Stimulated activated CD4-positive, alpha-beta T cell treated with anti-CD3 and anti-CD28 coated beads, Interleukin-2, amount 100 ng/mL, for 24 hours (primary cell): ENCODE measurements at regions not wholly inside any gene's neighbourhood (a gene's known extent, or its start where the extent isn't known, plus 50 kb on each side); places are given as distances from the start of the nearest gene placed in this dataset.

Source experiments
- DNase-seq, 2 donors: peaks; one replicate each; pipeline ENCODE4 v3.0.0-alpha.2; 2020

DNA sequence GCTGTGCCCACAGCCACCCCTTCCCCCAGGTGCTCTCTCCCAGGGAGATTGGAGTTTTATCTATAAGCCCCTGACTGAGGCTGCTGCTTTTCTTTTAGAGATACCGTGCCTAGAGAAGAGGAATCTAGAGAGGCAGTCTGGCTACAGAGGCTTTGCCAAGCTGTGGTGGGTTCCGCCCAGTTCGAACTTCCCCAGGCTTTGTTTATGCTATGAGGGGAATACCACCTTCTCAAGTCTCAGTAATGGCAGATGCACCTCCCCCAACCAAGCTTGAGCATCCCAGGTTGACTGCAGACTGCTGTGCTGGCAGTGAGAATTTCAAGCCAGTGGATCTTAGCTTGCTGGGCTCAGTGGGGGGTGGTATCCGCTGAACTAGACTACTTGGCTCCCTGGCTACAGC lies 157.4 kb downstream of the CAAP1 start:
- DNase-seq, result no peak

DNA sequence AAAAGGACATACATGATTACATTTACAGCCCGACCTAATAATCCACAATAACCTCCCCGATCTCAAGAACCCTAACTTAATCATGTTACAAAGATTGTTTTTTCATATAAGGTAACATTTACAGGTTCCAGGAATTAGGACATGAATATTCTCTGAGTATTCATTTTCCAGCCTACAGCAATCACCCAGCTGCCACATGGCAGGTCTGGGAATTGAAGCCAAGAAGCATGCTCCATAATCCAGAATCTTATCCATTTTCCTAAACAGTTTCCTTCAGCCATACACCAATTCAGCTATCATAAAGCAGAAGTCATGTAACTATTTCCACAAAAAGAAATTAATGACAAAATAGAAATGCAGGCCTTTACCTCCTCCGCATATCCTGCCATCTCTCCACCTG lies 163.4 kb downstream of the CAAP1 start:
- no peak for DNase-seq

DNA sequence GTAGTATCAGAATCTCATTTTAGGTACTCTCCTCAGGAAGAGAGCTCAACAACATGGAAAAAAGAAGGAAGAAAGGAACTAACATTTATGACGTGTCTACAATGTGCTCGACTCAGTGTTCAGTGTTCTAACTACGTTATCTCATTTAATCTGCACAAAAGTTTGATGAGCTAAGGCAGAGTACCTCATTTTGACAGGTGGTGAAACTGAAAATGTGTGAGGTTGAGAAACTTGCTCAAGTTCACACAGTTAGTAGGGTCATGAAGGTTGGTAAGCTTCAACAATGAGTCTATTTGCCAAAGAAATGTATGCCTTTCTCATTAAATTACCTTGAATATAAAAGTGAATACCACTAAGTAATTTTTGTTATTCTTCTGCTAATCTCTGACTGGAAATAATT lies 165.1 kb downstream of the CAAP1 start:
- DNase-seq, result no peak

DNA sequence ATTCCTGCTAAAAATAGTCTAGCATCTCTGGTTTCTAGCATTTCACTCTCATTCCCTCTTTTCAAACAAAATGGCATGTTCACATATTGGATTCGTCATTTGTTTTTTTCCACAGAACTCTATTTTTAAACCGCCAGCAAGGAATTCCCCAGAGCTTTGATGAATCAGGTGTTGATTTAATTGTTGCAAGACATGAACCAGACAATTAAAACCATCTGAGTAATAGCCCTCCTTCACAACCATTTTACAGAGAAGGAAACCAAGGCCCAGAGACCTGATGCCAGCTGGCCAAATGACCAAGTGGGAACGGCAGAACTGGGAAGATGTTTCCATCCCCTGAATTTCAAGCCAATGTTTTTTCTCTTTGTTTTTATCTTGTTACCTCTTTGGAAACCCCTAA lies 167.0 kb downstream of the CAAP1 start:
- no peak for DNase-seq

DNA sequence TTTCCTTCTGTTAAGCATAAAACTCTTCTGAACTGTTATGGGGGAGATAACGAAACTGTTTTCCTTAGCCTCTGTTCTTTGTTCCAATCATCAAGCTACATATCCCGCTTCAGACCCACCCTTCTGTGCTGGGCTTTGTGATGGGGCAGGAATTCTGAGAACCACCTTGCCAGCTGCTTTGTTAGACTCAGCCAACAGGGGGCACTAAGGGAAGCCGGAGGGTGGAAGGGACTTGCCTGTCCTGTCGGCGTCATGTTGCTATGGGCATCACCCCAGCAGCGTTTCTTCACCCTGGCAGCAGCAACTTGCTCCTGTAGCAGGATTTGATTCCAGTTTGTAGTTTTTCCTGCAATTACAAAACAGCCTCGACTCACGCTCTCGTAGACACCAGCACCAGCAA lies 169.1 kb downstream of the CAAP1 start:
- DNase-seq, result peak; percentile 18 to 30

DNA sequence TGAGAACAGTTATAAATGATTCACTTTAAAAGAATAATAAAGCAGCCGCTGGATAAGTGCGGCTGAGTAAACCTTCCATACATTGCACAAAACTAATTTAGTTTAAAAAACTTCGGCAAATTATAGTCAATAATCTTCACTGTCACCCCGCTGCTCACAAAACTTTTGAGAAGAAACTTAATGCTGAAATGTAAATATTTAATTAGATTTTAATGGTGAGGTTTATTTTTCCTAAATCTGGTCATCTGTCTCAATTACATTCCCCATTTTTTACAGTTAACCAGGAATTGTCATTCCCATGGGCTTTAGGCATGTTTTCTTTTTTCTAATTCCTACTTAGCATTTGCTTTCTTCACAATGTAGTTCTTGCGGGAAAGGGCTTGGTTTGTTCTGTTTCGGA lies 169.8 kb downstream of the CAAP1 start:
- DNase-seq, result no peak

DNA sequence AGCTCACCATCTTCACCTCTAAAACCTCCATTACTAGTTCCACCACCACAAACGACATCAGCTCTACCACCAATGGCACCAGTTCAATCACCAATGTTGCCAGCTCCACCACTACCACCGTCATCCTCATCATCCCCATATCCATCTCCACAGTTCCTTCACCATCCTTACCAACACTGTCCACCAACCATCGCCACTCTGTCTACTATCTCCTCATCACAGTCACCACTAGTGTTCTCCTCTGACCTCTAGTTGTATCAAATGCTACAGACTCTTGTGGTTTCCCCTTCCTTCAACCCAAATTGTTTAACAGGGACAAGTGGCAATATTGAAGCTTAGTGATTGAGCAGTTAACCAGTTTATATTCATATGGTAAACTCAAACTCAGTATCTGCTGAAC lies 182.6 kb downstream of the CAAP1 start:
- DNase-seq, result no peak

DNA sequence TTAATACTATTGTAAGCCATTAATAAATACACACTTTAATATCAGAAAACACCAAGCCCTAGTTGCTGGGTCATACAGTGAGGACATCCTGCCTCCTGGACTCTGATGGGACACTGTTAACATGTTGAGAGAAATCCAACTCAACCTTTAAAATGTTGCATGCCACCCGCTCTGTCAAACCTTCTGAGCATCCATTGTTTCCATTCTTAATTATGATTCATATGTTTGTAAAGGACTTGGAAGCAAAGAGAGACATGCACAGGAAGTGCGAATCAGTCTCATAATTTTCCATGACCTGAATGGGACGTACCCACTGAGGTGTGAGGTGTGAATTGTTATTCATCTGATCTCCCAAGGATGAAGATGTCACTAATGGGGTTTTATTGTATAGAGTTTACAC lies 186.4 kb downstream of the CAAP1 start:
- DNase-seq, result no peak

DNA sequence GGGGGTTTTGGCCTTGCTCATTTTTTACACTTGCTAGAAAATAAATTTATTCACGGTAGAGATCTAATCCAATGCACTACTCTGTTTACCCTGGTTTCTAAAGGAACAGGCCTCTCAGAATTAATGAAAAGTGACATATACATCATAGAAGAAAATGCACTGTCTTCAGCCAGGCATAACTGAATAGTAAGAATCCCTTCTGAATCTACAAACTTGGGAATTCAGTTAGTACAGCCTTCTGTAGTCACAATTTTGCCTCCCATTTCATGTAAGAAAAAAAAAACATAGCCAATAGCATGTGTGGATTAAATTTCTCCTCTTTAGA lies 197.3 kb downstream of the CAAP1 start:
- DNase-seq, result no peak

DNA sequence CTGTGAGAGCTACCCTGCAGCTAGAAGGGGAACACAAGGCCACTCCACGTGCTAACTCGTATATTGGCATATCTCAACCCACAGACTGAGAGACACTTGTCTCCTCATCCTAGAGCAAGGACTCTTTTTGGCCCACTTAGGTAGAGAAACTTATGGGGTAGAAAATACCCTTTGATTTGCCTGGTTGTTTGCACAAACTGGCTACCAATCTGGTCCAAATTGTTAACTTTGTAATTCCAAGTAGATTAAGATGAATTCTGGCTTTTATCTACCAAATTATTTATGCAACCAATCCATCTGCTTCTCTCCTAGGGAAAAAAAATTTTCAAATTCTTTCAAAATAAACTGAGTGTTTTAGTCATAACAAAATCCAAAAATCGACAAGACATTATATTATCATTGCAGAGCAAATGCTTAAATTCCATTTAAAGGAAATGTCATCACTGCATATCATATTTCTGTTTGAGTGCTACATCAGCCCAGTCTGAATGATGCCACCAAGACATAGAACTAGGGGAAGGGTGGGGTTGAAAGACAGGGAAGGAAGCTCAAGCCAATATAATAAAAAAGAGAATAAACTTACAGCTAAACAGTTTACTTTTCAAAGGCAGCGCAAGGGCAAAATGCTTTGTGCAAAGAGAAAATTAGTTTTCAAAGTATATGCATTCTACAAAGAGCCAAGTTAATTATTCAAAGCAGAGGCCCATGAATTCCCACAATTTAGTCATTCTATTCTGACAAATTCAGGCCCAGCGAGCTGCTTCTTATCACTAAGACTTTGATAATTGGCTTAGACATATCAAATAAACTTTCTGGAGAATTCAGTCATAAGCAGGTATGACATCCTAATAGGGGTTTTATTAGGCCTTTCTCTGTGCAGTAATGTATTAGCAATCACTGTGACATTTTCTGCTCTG lies 198.0 kb downstream of the CAAP1 start:
- no peak for DNase-seq

DNA sequence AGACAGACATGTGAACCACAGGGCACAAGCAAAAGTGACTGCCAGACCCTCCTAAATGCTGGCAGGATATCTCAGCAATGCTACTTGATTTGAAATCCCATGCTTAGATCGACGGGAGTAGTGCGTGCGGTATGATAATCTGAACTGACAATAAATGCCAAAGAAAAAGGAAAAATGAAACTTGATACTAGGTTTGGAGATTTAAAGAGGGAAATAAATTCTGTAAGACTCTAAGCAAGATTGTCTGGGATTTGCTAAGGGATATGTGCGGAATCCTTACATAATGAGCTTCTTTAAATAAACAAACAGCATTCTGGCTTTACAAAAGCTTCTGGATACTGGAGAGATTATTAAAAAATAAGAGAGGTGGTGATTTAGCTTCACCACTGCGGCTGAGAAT lies 203.6 kb downstream of the CAAP1 start:
- no peak for DNase-seq

DNA sequence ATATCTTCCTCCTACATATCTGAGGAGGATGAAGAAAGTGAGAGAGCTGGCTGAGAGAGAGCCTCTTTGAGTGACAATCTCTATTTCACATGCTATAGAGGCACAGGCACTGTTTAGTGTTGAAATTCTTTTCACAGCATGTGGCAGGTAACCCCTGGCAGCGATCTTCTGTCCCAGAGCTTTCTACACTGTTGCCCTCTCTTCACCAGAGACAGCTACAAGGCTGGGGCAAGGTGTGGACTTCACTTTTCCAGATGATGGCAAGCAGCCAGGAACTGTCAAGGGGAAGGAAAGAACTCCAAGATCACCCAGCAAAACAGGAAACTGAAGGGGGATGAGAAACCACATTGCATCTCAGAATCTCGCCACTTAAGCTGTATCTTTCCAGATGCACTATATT lies 205.2 kb downstream of the CAAP1 start:
- DNase-seq, result no peak

DNA sequence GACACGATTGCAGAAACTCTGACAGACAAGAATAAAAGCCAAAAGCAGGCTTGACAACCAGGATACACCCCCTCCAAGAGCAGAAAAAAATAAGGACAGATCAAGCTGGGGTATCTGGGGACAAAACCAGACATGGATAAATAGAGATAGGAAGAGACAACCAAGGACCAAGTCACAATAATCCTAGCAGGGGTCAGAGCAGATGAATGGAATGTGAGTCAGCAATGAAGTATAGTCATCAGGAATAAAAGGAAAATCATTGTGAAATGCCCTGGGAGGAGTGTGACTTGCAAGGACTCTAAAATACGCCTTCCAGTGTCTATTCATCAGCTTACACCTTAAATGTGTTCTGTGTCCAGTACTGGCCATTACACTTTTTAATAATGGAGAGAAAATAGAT lies 206.8 kb downstream of the CAAP1 start:
- no peak for DNase-seq

DNA sequence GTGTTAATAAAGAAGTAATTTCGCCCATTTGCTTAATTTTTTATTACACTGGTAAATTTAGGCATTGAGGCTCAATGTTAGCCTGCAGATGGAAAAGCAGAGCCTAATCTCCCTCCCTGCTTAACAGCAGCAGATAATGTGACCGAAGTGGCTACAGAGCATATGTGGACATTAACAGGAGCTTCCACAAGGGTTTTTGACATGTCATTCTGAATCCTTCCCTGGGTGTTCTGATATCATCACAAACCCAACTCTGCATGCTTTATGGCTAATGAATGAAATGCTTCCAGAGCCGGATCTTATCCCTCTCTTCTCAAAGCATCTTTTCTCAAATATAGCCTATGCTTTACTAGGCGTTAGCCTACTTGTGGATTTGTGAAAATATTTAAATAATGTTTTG lies 208.6 kb downstream of the CAAP1 start:
- no peak for DNase-seq

DNA sequence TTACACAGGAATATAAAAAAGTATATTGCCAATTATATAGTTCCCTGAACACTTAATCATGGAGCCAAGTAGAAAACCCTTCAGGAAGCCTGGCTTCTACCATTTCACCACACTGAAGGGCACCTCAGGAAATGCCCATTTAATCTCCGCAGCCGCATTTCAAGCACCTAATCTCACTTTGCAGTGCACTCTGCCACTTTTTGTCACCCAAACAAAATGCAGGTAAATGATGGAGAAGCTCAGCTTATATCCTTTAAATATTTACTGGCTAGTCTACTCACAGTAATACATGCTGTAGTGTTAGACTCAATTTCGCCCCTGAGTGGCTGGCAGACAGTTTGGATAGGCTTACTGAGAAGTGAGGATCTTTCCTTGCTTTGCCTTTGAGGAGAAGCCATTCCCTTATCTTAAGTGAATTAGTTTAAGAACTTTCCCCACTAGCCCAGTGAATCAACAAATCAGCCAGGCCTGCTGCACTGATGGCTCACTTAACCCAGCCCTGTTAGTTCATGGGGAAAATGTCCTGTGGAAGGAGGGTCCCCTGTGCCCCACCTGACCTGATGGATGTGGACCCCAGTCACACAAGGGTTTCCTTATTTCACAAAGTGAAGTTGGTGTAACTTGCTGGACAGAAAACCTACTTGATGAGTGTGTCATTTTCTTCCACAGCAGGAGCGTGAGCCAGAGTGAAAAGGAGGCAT lies 209.7 kb downstream of the CAAP1 start:
- no peak for DNase-seq

DNA sequence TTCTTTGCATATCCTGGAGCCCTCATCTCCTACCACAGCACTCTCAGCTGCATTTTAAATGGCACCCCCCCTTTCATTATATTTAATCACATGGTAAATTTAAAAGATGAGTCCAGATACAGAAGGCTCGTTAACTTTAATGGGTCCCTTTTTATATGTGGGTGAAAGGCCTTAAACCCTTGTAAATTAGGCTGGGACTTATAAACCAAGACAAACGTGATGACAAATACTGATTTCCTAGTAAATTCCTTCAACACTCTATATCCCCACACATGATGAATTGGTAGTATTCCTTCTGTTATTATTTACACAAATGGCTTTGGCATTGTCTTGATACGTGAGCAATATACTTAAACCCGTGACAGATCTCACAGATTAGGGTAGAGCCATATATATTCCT lies 210.6 kb downstream of the CAAP1 start:
- no peak for DNase-seq

DNA sequence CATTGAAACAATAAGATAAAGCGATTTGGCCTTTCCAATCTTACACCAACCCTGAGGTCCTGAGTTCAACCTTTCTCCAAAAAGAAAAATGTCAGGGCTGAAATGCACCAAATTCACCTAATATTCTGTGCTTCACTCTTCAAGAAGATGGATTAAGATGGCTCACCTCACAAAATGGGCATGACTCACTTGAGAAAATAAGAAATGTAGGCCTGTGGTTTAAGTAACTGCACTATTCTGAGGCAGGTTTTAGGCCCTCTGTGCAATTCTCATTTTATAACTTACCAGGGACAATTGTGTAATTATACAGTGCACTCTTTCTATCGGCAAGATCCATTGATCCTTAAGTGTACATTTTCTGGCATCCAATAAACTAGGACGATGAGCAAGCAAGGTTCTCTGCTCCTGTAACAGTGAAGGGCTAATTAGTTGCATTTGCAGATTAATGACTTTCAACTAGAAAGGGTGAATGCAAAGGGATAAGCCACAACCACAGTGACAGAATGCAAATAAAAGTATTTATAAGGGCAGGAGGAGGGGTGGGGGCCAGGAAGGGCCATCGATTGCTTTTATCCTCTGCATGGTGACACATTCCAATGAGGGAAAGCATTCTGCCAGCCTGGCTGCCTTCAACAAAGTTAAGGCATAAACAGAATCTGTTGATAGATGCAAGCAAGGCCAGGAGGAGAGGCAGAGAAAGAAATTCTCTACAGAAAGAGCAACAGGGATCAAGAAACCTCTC lies 214.5 kb downstream of the CAAP1 start:
- DNase-seq, result no peak

DNA sequence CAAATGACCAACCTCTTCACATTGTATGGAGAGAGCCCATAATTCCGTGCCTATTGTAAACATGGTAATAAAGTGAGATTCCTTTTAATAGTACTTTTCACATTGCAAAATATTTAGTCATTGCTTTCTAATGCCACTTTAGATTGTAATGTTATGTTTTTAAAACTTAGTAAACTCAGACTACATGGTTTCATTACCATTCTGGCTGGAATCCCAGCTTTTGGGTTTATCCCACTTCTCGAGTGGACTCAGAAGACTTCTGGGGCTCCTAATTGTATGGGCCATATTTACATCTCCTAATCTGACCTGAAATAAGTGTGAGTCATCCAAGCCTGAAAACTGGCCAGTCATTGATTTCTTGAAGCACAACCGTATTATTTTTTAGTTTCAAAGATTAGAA lies 217.6 kb downstream of the CAAP1 start:
- no peak for DNase-seq

DNA sequence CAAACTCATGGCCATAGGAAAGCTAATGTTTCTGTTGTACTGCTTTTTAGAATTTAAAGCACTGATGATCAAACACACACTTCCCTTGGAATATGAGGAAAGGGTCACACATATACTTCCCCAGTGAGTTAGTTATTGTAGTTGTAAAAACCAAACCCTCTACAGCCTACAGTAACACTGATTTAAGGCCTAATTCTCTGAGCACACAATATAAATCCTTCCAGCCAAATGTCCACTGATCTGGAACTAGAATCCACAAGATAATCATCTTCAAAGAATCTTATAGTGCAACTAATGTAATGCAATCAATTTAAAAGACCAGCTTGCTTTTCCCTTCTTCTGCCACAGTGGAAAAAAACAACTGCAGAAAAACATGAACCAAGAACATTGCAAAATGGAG lies 219.3 kb downstream of the CAAP1 start:
- DNase-seq, result no peak

DNA sequence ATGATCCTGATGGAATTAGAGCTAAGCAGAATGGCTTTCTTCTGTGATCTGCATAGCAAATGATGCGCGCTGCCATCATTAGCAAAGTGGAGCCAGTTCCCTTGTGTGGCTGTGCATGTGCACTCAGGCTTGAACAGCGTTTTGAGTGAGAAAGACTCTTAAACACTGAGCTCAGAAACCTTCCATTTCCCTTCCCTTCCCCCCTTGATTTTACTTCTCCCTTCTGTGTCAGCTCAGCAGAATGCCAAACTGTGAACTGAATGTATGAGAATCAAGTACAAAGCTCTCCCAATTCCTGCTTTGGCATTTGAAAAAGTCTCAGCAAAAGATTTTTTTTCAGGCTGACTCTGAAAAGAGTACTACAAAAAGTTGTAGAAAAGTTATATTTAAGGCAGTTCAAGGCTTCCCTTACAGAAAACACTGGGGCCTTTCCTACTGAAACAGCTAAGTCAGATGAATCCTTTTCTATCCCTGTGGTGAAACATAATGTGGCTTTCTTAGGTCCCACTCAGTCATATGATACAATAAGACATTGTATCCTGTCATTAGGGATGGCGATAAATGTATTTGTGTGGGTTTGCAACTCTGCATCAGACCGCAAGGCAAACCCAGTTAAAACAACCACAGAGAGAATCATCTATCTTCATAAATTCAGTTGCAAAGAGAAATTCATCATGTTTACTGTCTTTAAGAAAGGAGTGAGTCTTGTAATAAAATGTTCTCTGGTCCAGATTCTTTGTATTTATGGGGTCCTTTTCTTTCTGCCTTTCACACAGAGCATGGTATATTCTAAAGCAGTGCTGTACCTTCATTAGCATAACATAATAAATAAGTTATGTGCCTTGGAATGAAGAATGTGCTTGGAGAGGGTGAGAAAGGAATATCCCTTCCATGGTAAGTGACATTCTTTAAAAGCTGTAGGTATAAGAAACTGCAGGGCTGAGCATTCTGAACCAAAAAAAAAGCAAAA lies 222.6 kb downstream of the CAAP1 start:
- no peak for DNase-seq

DNA sequence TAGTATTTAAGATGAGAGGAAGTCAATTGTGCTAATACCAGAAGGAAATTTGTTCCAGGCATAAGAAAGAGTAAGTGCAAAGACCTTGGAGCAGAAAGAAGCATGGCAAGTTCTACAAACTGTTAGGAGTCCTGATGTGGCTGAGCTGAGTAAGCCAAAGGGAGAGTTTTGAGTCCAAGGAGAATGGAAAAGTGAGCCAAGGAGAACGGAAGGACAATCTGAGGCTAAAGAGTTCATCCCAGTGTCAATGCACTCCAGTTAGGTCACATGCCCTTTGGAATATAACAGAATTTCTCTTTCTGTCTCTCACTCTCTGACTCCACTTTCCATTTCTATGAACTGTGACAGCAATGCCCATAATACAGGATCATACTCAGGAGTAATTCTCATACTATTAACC lies 224.7 kb downstream of the CAAP1 start:
- no peak for DNase-seq

DNA sequence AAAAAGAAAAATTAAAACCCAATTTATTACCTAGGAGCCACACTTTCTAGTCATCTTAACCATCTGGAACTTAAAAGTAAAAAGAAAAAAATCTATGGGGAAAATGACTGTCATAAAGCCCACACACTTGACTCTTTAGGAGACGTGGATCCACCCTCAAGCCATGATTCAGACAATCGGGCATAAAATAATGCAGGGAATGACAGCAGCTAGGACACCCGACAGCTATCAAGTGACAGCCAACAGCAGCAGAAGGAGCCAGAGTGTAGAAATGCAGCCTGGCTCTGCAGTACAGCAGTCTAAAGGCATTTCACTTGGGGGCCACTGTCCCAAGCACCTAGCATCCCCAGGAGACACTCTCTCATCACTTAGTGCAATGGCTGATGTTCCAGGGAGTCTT lies 226.9 kb downstream of the CAAP1 start:
- DNase-seq, result no peak
